NOMO-1 treated with dmso at 0.1 percent for 144 hours (cell line): ENCODE measurements at regions not wholly inside any gene's neighbourhood (a gene's known extent, or its start where the extent isn't known, plus 50 kb on each side); places are given as distances from the start of the nearest gene placed in this dataset.

ENCODE experiments used
- DNase-seq: peaks from one replicate; lab custom pipeline; 2025; ENCODE audit not compliant: unreplicated experiment; lab: John Stamatoyannopoulos, UW

GRCh38 chr3:150269526-150269925 lies 138.6 kb upstream of the TSC22D2 start:
- DNase-seq = no peak

- no peak for DNase-seq
These were observed 139.4 kb upstream of the TSC22D2 start for GRCh38 chr3:150268426-150269391.

GRCh38 chr3:150267288-150267687 lies 140.8 kb upstream of the TSC22D2 start:
- DNase-seq = no peak

- no peak for DNase-seq
These were observed 142.8 kb upstream of the TSC22D2 start for GRCh38 chr3:150265305-150265704.

- DNase-seq = no peak
These were observed 143.4 kb upstream of the TSC22D2 start for GRCh38 chr3:150264561-150265279.

GRCh38 chr3:150261958-150262357 lies 146.1 kb upstream of the TSC22D2 start:
- no peak for DNase-seq

- no peak for DNase-seq
These were observed 146.7 kb upstream of the TSC22D2 start for GRCh38 chr3:150261418-150261817.

- no peak for DNase-seq
These were observed 147.7 kb upstream of the TSC22D2 start for GRCh38 chr3:150260398-150260710.

GRCh38 chr3:150259526-150260397 lies 148.3 kb upstream of the TSC22D2 start:
- DNase-seq = no peak

GRCh38 chr3:150256782-150257181 lies 151.3 kb upstream of the TSC22D2 start:
- no peak for DNase-seq

- DNase-seq = no peak
These were observed 151.8 kb upstream of the TSC22D2 start for GRCh38 chr3:150256318-150256717.

- no peak for DNase-seq
These were observed 152.3 kb upstream of the TSC22D2 start for GRCh38 chr3:150255826-150256225.

- DNase-seq = no peak
These were observed 152.7 kb upstream of the TSC22D2 start for GRCh38 chr3:150255413-150255812.

- DNase-seq = no peak
These were observed 153.8 kb upstream of the TSC22D2 start for GRCh38 chr3:150254309-150254708.

- DNase-seq = no peak
These were observed 154.5 kb upstream of the TSC22D2 start for GRCh38 chr3:150253622-150254021.

GRCh38 chr3:150252462-150252861 lies 155.6 kb upstream of the TSC22D2 start:
- no peak for DNase-seq

- DNase-seq = no peak
These were observed 156.7 kb upstream of the TSC22D2 start for GRCh38 chr3:150251187-150252062.

- no peak for DNase-seq
These were observed 158.2 kb upstream of the TSC22D2 start for GRCh38 chr3:150249779-150250470.

- no peak for DNase-seq
These were observed 159.0 kb upstream of the TSC22D2 start for GRCh38 chr3:150248888-150249681.
